ENCODE measurements at regions not wholly inside any gene's neighbourhood (a gene's known extent, or its start where the extent isn't known, plus 50 kb on each side); places are given as distances from the start of the nearest gene placed in this dataset.

GRCh38 chr6:21970569-21971300 is 326.1 kb downstream of the PRL start:
- no peak for DNase-seq

GRCh38 chr6:21971541-21971940 is 325.3 kb downstream of the PRL start:
- DNase-seq = no peak

GRCh38 chr6:21972516-21972915 is 324.3 kb downstream of the PRL start:
- no peak for DNase-seq

- no peak for DNase-seq
Measured at GRCh38 chr6:21977346-21977745, 319.5 kb downstream of the PRL start.

- no peak for DNase-seq
Measured at GRCh38 chr6:21981235-21981833, 315.5 kb downstream of the PRL start.

- no peak for DNase-seq
Measured at GRCh38 chr6:21984135-21984534, 312.7 kb downstream of the PRL start.

GRCh38 chr6:21984561-21984960 is 312.3 kb downstream of the PRL start:
- DNase-seq = no peak

- DNase-seq = no peak
Measured at GRCh38 chr6:21985904-21986303, 310.9 kb downstream of the PRL start.

- no peak for DNase-seq
Measured at GRCh38 chr6:21986703-21987102, 310.1 kb downstream of the PRL start.

- peak; percentile 42 for DNase-seq
Measured at GRCh38 chr6:21987501-21987957, 309.3 kb downstream of the PRL start.

GRCh38 chr6:21990577-21990976 is 306.3 kb downstream of the PRL start:
- no peak for DNase-seq

GRCh38 chr6:21992178-21992967 is 304.5 kb downstream of the PRL start:
- DNase-seq = no peak

- DNase-seq = no peak
Measured at GRCh38 chr6:21993841-21994240, 303.0 kb downstream of the PRL start.

- no peak for DNase-seq
Measured at GRCh38 chr6:21994821-21995220, 302.0 kb downstream of the PRL start.

GRCh38 chr6:21995318-21995717 is 301.5 kb downstream of the PRL start:
- DNase-seq = no peak

- no peak for DNase-seq
Measured at GRCh38 chr6:21996425-21997118, 300.3 kb downstream of the PRL start.

- no peak for DNase-seq
Measured at GRCh38 chr6:21997119-21998037, 299.5 kb downstream of the PRL start.

GRCh38 chr6:21998582-21998981 is 298.3 kb downstream of the PRL start:
- no peak for DNase-seq

GRCh38 chr6:21999012-21999528 is 297.8 kb downstream of the PRL start:
- no peak for DNase-seq

- DNase-seq = no peak
Measured at GRCh38 chr6:21999741-22000140, 297.1 kb downstream of the PRL start.

GRCh38 chr6:22001396-22002027 is 295.3 kb downstream of the PRL start:
- DNase-seq = no peak

Measured in GF-D8 (cell line).